Tibial artery (tissue), 4 donors: ENCODE measurements at regions not wholly inside any gene's neighbourhood (a gene's known extent, or its start where the extent isn't known, plus 50 kb on each side); places are given as distances from the start of the nearest gene placed in this dataset.

ENCODE experiments used
- DNase-seq, 2 donors: peaks; one replicate each; pipeline ENCODE4 v3.0.0-alpha.2; 2019
- H3K27ac ChIP-seq, 2 donors: fragments of 200-600 bp; sonication (generic) in 1 of 2; 1 replicate in 1 of 2; 2 replicates in 1 of 2; pipeline ENCODE4 v1.5.1; 2018 to 2019; ENCODE audit warnings: mild to moderate bottlenecking in 1 of 2
- H3K27me3 ChIP-seq, 2 donors: fragments of 200-600 bp; sonication (generic) in 1 of 2; one replicate each; pipeline versions ENCODE4 v1.5.1 to v1.6.0; 2016 to 2019
- H3K36me3 ChIP-seq, 3 donors: fragments of 200-600 bp; sonication (generic) in 2 of 3; one replicate each; pipeline ENCODE4 v1.5.1; 2016 to 2019; ENCODE audit warnings: mild to moderate bottlenecking in 2 of 3
- H3K4me1 ChIP-seq, 4 donors: fragments of 200-600 bp; sonication (generic) in 2 of 4; 1 replicate in 3 of 4; 2 replicates in 1 of 4; pipeline ENCODE4 v1.5.1; 2016 to 2019
- H3K4me3 ChIP-seq, 2 donors: fragments of 200-600 bp; sonication (generic) in 1 of 2; 1 replicate in 1 of 2; 2 replicates in 1 of 2; pipeline ENCODE4 v1.5.1; 2018 to 2019; ENCODE audit warnings: mild to moderate bottlenecking in 2 of 2
- H3K9me3 ChIP-seq, 3 donors: fragments of 200-600 bp; sonication (generic) in 1 of 3; one replicate each; pipeline ENCODE4 v1.5.1; 2016 to 2019
- intact Hi-C: fragments of 100-400 bp; cut with DNase I; formaldehyde crosslinking; loops from one replicate; pipeline ENCODE4 v1.15.0; 2023; ENCODE audit warnings: low total_unique reads
- TF ChIP-seq, protein P1 (sequence below), 2 experiments: fragments of 200-600 bp in 1 of 2; fragments of 450-650 bp in 1 of 2; IDR thresholded peaks; one replicate each; pipeline ENCODE4 v1.5.1; 2017 to 2019; ENCODE audit warnings: antibody characterized with exemption in 2 of 2, mild to moderate bottlenecking in 1 of 2, moderate library complexity in 1 of 2

- Histone ChIP-seq H3K9me3 (no peaks in the 10 kb centered on the region), H3K36me3 (no peaks in the 10 kb centered on the region), H3K27me3 (no peaks in the 10 kb centered on the region), H3K4me1 (peaks cover 0 to 19% (median 7%) of the 10 kb centered on the region in 4 donors), H3K4me3 (no peak overlapping the region), H3K27ac (no peak overlapping the region)
- intact Hi-C loops = no loop called here
- no peak for DNase-seq
- TF ChIP-seq, protein P1, sequence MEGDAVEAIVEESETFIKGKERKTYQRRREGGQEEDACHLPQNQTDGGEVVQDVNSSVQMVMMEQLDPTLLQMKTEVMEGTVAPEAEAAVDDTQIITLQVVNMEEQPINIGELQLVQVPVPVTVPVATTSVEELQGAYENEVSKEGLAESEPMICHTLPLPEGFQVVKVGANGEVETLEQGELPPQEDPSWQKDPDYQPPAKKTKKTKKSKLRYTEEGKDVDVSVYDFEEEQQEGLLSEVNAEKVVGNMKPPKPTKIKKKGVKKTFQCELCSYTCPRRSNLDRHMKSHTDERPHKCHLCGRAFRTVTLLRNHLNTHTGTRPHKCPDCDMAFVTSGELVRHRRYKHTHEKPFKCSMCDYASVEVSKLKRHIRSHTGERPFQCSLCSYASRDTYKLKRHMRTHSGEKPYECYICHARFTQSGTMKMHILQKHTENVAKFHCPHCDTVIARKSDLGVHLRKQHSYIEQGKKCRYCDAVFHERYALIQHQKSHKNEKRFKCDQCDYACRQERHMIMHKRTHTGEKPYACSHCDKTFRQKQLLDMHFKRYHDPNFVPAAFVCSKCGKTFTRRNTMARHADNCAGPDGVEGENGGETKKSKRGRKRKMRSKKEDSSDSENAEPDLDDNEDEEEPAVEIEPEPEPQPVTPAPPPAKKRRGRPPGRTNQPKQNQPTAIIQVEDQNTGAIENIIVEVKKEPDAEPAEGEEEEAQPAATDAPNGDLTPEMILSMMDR (IDR thresholded peaks at IDR 0.05) = no peak
Measured at GRCh38 chr2:136638193-136638592, 127.2 kb upstream of the THSD7B start.

GRCh38 chr2:136637402-136637801 is 127.9 kb upstream of the THSD7B start:
- Histone ChIP-seq H3K27ac (no peak overlapping the region), H3K36me3 (no peaks in the 10 kb centered on the region), H3K9me3 (no peaks in the 10 kb centered on the region), H3K4me1 (peaks cover 0 to 19% (median 7%) of the 10 kb centered on the region in 4 donors), H3K4me3 (no peak overlapping the region), H3K27me3 (no peaks in the 10 kb centered on the region)
- intact Hi-C loops = no loop called here
- TF ChIP-seq, protein P1 (IDR thresholded peaks at IDR 0.05) = no peak
- no peak for DNase-seq

GRCh38 chr2:136628490-136628889 is 136.9 kb upstream of the THSD7B start:
- no peak overlapping the region for H3K4me3 ChIP-seq
- intact Hi-C loops = no loop called here

GRCh38 chr2:136613096-136613495 is 152.2 kb upstream of the THSD7B start:
- Histone ChIP-seq H3K36me3 (no peaks in the 10 kb centered on the region), H3K27ac (no peak overlapping the region), H3K4me1 (peaks cover 0 to 9% (median 3%) of the 10 kb centered on the region in 4 donors), H3K4me3 (no peak overlapping the region), H3K9me3 (no peaks in the 10 kb centered on the region), H3K27me3 (no peaks in the 10 kb centered on the region)
- intact Hi-C loops = no loop called here
- no peak for DNase-seq
- TF ChIP-seq, protein P1 (IDR thresholded peaks at IDR 0.05) = no peak

More at GRCh38 chr2:136628490-136628889, 136.9 kb upstream of the THSD7B start:
- H3K36me3 ChIP-seq = no peaks in the 10 kb centered on the region
- TF ChIP-seq, protein P1 (IDR thresholded peaks at IDR 0.05) = no peak
- H3K27ac ChIP-seq = no peak overlapping the region
- DNase-seq = no peak
- H3K27me3 ChIP-seq = peaks cover 0 to 3% of the 10 kb centered on the region in 2 donors
- no peaks in the 10 kb centered on the region for H3K4me1 ChIP-seq
- no peaks in the 10 kb centered on the region for H3K9me3 ChIP-seq

- intact Hi-C loops = no loop called here
- H3K4me3 ChIP-seq = no peak overlapping the region
Measured at GRCh38 chr2:136612079-136612478, 153.3 kb upstream of the THSD7B start.

More at GRCh38 chr2:136612079-136612478, 153.3 kb upstream of the THSD7B start:
- no peaks in the 10 kb centered on the region for H3K36me3 ChIP-seq
- H3K9me3 ChIP-seq = no peaks in the 10 kb centered on the region
- H3K27ac ChIP-seq = no peak overlapping the region
- H3K27me3 ChIP-seq = no peaks in the 10 kb centered on the region
- DNase-seq = no peak
- peaks cover 0 to 9% (median 3%) of the 10 kb centered on the region in 4 donors for H3K4me1 ChIP-seq
- TF ChIP-seq, protein P1 (IDR thresholded peaks at IDR 0.05) = no peak
